GM12875 (cell line): ENCODE measurements at regions not wholly inside any gene's neighbourhood (a gene's known extent, or its start where the extent isn't known, plus 50 kb on each side); places are given as distances from the start of the nearest gene placed in this dataset.

Source experiments
- H3K4me3 ChIP-seq: one replicate; pipeline ENCODE4 v1.5.1; 2011; ENCODE audit warnings: low read depth, low read length, control low read depth
- TF ChIP-seq, protein P1 (sequence below): IDR thresholded peaks from 2 replicates; pipeline ENCODE4 v1.5.1; 2011; ENCODE audit warnings: low read depth, mild to moderate bottlenecking, control low read depth, inconsistent platforms, low read length, moderate library complexity, borderline replicate concordance; ENCODE audit not compliant: insufficient read depth

DNA sequence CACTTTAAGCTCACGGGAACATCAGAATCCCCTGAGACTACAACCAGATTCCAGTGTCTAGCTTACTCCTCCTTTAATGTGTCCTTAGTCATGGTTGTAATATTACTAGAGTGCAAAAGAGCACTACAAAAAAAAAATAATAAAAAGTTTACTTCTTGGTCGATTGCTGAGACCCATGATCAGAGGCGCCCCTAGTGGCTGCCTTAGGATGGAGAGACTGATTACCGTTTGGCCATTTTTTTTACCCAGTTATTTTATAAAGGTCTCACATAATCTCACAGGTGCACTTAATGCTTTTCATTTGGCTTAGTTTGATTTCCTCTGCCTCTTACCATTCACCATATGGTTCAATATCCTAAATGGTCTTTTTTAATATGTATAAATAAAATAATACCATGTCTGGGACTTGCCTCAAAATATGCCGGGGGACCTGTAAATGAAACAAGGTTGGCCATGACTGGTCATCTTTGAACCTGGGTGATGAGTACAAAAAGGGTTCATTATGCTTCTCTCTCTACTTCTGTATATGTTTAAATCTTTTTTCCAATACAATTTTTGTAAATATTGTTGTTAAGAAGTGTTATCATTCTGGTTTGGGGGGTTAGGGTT is 331.5 kb upstream of the NFE2L3 start:
- TF ChIP-seq, protein P1, sequence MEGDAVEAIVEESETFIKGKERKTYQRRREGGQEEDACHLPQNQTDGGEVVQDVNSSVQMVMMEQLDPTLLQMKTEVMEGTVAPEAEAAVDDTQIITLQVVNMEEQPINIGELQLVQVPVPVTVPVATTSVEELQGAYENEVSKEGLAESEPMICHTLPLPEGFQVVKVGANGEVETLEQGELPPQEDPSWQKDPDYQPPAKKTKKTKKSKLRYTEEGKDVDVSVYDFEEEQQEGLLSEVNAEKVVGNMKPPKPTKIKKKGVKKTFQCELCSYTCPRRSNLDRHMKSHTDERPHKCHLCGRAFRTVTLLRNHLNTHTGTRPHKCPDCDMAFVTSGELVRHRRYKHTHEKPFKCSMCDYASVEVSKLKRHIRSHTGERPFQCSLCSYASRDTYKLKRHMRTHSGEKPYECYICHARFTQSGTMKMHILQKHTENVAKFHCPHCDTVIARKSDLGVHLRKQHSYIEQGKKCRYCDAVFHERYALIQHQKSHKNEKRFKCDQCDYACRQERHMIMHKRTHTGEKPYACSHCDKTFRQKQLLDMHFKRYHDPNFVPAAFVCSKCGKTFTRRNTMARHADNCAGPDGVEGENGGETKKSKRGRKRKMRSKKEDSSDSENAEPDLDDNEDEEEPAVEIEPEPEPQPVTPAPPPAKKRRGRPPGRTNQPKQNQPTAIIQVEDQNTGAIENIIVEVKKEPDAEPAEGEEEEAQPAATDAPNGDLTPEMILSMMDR = peak; percentile 57; the same call in 1 of the 2 replicates
- H3K4me3 ChIP-seq = no peak overlapping the region

DNA sequence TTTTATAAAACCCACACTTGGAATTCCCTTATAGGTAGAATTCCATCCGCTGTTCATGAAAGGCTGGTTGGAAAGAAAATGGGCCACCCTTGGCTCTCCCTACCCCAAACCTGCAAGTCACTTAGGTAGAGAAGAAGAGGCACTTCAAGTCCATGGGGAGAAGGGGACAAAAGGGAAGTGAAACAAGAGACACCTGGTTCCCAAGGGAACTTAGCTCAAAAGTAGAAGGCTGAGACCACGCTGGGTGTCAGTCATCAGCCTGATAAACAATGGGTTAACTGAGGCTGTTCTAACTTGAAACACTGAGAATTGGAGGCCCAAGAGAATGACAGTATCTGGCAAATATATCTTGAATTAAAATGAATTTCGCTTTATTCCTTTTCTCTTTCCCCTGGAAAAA is 330.8 kb upstream of the NFE2L3 start:
- no peak overlapping the region for H3K4me3 ChIP-seq
- TF ChIP-seq, protein P1 = no peak

DNA sequence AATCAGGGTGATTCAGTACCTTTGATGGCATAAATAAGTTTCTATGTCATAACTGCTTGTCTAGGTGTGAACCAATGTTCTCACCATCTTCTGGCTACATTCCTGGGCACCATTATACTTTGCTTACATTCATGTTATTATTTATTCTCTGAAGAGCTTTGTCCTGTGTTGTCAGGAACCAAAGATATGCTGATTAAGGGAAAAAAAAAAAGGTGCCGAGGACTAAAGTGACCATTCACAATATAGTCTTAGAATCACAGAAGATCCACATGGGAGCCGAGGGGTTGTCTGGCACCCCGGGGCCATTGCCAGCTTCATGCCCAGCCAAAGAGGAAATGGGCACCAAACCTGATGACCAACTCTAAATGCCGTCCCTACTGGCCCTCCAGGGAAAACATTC is 329.2 kb upstream of the NFE2L3 start:
- H3K4me3 ChIP-seq = no peak overlapping the region
- TF ChIP-seq, protein P1 = no peak

DNA sequence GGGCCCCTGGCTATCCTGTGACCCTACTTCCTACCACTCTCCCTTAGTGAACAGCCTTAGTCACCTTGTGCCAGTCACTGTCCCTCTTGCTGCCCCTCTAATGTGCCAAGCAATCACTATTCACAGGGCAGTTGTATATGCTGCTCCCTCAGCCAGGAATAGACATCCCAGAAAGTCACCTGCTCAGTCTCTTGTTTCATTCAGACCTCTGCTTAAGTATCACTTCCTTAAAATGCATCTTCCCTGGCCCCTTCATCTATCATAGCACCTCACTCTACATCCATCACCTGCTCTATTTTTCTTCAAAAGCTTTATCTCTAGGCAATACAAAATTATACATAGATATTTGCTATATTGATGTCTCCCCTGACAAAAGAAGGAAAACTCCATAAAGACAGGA is 328.4 kb upstream of the NFE2L3 start:
- H3K4me3 ChIP-seq = no peak overlapping the region
- TF ChIP-seq, protein P1 = no peak

DNA sequence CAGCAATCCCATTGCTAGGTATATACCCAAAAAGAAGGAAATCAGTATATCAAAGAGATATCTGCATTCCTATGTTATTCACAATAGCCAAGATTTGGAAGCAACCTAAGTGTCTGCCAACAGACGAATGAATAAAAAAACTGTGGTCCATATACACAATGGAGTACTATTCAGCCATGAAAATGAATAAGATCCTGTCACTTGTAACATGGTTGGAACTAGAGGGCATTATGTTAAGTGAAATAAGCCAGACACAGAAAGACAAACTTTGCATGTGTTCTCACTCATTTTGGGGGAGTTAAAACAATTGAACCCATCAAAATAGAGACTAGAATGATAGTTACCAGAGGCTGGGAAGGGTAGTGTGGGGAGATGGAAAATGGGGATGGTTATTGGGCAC is 323.5 kb upstream of the NFE2L3 start:
- H3K4me3 ChIP-seq = no peak overlapping the region
- TF ChIP-seq, protein P1 = no peak

DNA sequence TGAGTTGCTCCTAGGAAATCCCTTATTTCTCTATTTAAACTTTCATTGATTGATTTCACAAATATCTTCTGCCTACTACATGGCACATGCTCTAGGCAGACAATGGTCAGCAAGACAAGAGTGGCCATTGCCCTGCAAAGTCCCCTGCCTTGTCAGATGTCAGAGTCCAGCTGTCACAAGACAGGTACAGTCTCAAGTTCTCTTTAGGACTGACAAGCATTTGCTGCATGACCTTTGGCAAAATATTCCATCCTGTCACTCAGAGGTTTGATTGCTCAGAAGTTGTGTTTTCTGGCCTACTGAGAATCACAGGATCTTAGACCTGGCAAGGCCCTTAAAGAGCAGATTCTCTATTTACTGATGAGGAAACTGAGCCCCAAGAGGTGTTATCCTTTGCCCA is 322.3 kb upstream of the NFE2L3 start:
- no peak overlapping the region for H3K4me3 ChIP-seq
- TF ChIP-seq, protein P1 = no peak

DNA sequence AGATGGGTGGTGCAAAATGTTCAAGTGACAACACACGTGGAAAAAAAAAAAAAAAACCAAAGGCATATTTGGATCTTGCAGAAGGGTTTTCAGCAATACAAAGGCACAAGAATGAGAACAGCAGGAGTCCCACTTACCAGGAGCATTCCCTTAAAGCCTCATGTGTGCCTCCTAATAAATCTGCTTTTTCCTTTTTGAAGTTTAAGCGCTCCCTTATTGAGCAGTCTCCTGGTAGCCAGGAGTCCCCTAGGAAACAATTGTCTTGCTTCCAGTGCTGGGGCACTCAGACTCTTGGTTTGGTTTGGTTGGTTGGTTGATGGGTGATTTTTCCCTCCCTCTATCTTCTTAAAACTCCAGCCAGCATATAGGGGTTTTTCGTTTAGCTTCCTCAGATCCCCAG is 321.8 kb upstream of the NFE2L3 start:
- TF ChIP-seq, protein P1 = no peak
- H3K4me3 ChIP-seq = no peak overlapping the region
